ENCODE measurements at regions not wholly inside any gene's neighbourhood (a gene's known extent, or its start where the extent isn't known, plus 50 kb on each side); places are given as distances from the start of the nearest gene placed in this dataset.

GRCh38 chr5:61724102-61724501 lies 392.0 kb downstream of the ZSWIM6 start:
- Histone ChIP-seq H3K23me2 (ENCODE audit: low read depth, low read length) (no peaks in the 10 kb centered on the region), H2AK5ac (ENCODE audit: low read depth, low read length) (no peak overlapping the region), H2BK20ac (ENCODE audit: low read length) (no peak overlapping the region), H3K27me3 (replicated peaks in 1 of 4; ENCODE audit: control insufficient read depth in 3 of 4, extremely low read depth in 1 of 4, insufficient read depth in 3 of 4, low read length in 3 of 4) (no peaks in the 10 kb centered on the region), H3K36me3 (ENCODE audit: control insufficient read depth in 2 of 4, insufficient read depth in 4 of 4, low read length in 3 of 4) (no peaks in the 10 kb centered on the region), H4K20me1 (replicated peaks in 1 of 2; ENCODE audit: control insufficient read depth in 1 of 2, insufficient read depth in 2 of 2, low read length in 2 of 2) (no peaks in the 10 kb centered on the region), H3K18ac (ENCODE audit: extremely low read depth, low read length) (no peak overlapping the region), H3K27ac (ENCODE audit: low read depth, low read length) (no peak overlapping the region), H2BK120ac (replicated peaks; ENCODE audit: low read depth, low read length) (no peak overlapping the region), H3K14ac (ENCODE audit: insufficient read length) (no peak overlapping the region), H2BK12ac (ENCODE audit: low read depth, low read length) (no peak overlapping the region), H3K79me2 (ENCODE audit: control insufficient read depth in 1 of 2, insufficient read depth in 2 of 2, low read length in 2 of 2) (no peaks in the 10 kb centered on the region), H3K4me2 (ENCODE audit: insufficient read depth in 1 of 2, low read depth in 2 of 2, low read length in 2 of 2) (no peak overlapping the region), H2AFZ (ENCODE audit: low read length) (no peak overlapping the region), H2BK15ac (ENCODE audit: low read length) (no peak overlapping the region), H3K4me3 (ENCODE audit: extremely low read depth in 1 of 4, insufficient read depth in 2 of 4, low read depth in 3 of 4, low read length in 4 of 4) (no peak overlapping the region), H3K23ac (ENCODE audit: insufficient read length) (no peak overlapping the region), H3K79me1 (ENCODE audit: low read depth, low read length) (no peaks in the 10 kb centered on the region), H4K91ac (replicated peaks; ENCODE audit: insufficient read length, low read length) (no peak overlapping the region), H2BK5ac (ENCODE audit: low read depth, low read length) (no peak overlapping the region), H3K56ac (replicated peaks; ENCODE audit: insufficient read length, low read depth, low read length) (no peak overlapping the region), H3K4me1 (replicated peaks in 1 of 4; ENCODE audit: control insufficient read depth in 3 of 4, insufficient read depth in 4 of 4, low read length in 3 of 4) (no peaks in the 10 kb centered on the region), H4K8ac (ENCODE audit: extremely low read depth, insufficient read depth, low read length) (no peak overlapping the region), H3K4ac (replicated peaks; ENCODE audit: insufficient read length, low read depth, low read length) (no peak overlapping the region), H4K5ac (ENCODE audit: insufficient read length, low read depth, low read length) (no peak overlapping the region), H3K9me3 (ENCODE audit: insufficient read depth in 2 of 2, low read depth in 1 of 2, low read length in 1 of 2) (peaks cover 2 to 11% of the 10 kb centered on the region in 2 experiments; a peak in 1 of 4 replicates), H3K9ac (replicated peaks in 1 of 4; ENCODE audit: extremely low read depth in 1 of 4, low read depth in 3 of 4, low read length in 3 of 4) (no peak overlapping the region)
- FAIRE-seq = no peak
- ChIA-PET CTCF (ENCODE audit: partially characterized antibody) (interaction anchor here (1.1 kb wide), 1 partner anchor 67 kb away, joined by 3 read pairs; no protein-coding TSS in a partner anchor), POLR2A (ENCODE audit: partially characterized antibody) (no interaction called here)
- WGBS, 2 experiments (ENCODE audit: extremely low coverage in 1 of 2, insufficient coverage in 1 of 2, insufficient read length in 1 of 2, insufficient replicate concordance in 2 of 2, low coverage in 1 of 2, low lambda C conversion rate in 2 of 2, missing lambda C conversion rate in 1 of 2) = 97% methylated on average over 2 of the region's 2 CpGs; no CpG with 5 or more reads in 1 of the 2 experiments
- DNase-seq (ENCODE audit: low read depth in 1 of 2, low spot score in 2 of 2) = no peak
- TF ChIP-seq RAD21 (IDR thresholded peaks at IDR 0.05 in 1 of 2, conservative IDR thresholded peaks at IDR 0.05 in 1 of 2; ENCODE audit: low read depth in 2 of 2, low read length in 2 of 2) = no peak
- TF ChIP-seq POU5F1 (IDR thresholded peaks at IDR 0.05; ENCODE audit: low read depth, low read length) = no peak
- no peak for TF ChIP-seq TEAD4 (IDR thresholded peaks at IDR 0.05; ENCODE audit: low read depth, low read length)
